Mammary epithelial cell (primary cell): ENCODE measurements at regions not wholly inside any gene's neighbourhood (a gene's known extent, or its start where the extent isn't known, plus 50 kb on each side); places are given as distances from the start of the nearest gene placed in this dataset.

Experiments used
- EZH2 ChIP-seq: IDR thresholded peaks from 2 replicates; pipeline ENCODE4 v1.6.1; 2012; ENCODE audit warnings: low read length, inconsistent platforms, borderline replicate concordance
- TF ChIP-seq, protein P1 (sequence below), 2 donors: IDR thresholded peaks in 1 of 2; conservative IDR thresholded peaks in 1 of 2; 2 replicates each; pipeline ENCODE4 v1.5.1; 2011 to 2012; ENCODE audit warnings: inconsistent platforms in 2 of 2, low read length in 2 of 2, mild to moderate bottlenecking in 2 of 2, control low read depth in 1 of 2, low read depth in 1 of 2; ENCODE audit not compliant: insufficient read depth in 1 of 2; ENCODE audit errors: extremely low read depth in 1 of 2

DNA sequence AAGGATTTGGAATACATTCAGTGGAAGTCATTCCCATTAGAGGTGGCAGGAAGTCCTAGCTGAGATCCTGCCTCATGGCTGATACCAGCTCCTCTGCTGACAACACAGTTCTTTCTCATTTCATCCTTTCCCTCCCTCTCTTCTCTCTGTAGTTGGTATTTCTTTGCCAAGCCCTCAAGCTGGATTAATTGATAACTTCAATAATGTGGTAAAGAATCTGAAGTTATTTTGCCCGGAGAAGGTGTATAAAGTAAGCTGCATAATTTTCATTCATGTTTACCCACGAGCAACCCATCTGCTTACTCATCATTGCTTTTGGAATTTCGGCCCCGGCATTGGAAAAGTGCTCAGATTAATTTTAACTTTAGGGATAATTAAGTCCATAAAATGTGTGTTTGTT is 85.2 kb upstream of the PLPP4 start:
- TF ChIP-seq, protein P1, sequence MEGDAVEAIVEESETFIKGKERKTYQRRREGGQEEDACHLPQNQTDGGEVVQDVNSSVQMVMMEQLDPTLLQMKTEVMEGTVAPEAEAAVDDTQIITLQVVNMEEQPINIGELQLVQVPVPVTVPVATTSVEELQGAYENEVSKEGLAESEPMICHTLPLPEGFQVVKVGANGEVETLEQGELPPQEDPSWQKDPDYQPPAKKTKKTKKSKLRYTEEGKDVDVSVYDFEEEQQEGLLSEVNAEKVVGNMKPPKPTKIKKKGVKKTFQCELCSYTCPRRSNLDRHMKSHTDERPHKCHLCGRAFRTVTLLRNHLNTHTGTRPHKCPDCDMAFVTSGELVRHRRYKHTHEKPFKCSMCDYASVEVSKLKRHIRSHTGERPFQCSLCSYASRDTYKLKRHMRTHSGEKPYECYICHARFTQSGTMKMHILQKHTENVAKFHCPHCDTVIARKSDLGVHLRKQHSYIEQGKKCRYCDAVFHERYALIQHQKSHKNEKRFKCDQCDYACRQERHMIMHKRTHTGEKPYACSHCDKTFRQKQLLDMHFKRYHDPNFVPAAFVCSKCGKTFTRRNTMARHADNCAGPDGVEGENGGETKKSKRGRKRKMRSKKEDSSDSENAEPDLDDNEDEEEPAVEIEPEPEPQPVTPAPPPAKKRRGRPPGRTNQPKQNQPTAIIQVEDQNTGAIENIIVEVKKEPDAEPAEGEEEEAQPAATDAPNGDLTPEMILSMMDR (conservative IDR thresholded peaks at IDR 0.05 in 1 of 2, IDR thresholded peaks at IDR 0.05 in 1 of 2; ENCODE audit: extremely low read depth in 1 of 2, insufficient read depth in 1 of 2, low read depth in 1 of 2, low read length in 2 of 2): no peak
- no peak for TF ChIP-seq EZH2
